B cell (primary cell): ENCODE measurements at regions not wholly inside any gene's neighbourhood (a gene's known extent, or its start where the extent isn't known, plus 50 kb on each side); places are given as distances from the start of the nearest gene placed in this dataset.

ENCODE experiments used
- EZH2 ChIP-seq: IDR thresholded peaks from 2 replicates; pipeline ENCODE4 v1.6.1; 2012; ENCODE audit warnings: borderline replicate concordance, low read depth, mild to moderate bottlenecking, moderate library complexity, low read length; ENCODE audit not compliant: insufficient read depth, poor library complexity, severe bottlenecking
- TF ChIP-seq, protein P1 (sequence below): fragments of 200-600 bp; IDR thresholded peaks from one replicate; pipeline ENCODE4 v1.8.0; 2022; ENCODE audit warnings: antibody characterized with exemption, mild to moderate bottlenecking

- TF ChIP-seq, protein P1, sequence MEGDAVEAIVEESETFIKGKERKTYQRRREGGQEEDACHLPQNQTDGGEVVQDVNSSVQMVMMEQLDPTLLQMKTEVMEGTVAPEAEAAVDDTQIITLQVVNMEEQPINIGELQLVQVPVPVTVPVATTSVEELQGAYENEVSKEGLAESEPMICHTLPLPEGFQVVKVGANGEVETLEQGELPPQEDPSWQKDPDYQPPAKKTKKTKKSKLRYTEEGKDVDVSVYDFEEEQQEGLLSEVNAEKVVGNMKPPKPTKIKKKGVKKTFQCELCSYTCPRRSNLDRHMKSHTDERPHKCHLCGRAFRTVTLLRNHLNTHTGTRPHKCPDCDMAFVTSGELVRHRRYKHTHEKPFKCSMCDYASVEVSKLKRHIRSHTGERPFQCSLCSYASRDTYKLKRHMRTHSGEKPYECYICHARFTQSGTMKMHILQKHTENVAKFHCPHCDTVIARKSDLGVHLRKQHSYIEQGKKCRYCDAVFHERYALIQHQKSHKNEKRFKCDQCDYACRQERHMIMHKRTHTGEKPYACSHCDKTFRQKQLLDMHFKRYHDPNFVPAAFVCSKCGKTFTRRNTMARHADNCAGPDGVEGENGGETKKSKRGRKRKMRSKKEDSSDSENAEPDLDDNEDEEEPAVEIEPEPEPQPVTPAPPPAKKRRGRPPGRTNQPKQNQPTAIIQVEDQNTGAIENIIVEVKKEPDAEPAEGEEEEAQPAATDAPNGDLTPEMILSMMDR: no peak
- TF ChIP-seq EZH2: no peak
Observed at GRCh38 chr2:15816226-15816625, 124.1 kb upstream of the MYCN start.
